Testis (tissue), 2 donors: ENCODE measurements at regions not wholly inside any gene's neighbourhood (a gene's known extent, or its start where the extent isn't known, plus 50 kb on each side); places are given as distances from the start of the nearest gene placed in this dataset.

Experiments
- DNase-seq: peaks from one replicate; pipeline ENCODE4 v3.0.0-alpha.2; 2019
- H3K27ac ChIP-seq, 2 donors: fragments of 200-600 bp; sonication (generic); one replicate each; pipeline ENCODE4 v1.5.1; 2019
- H3K27me3 ChIP-seq: fragments of 200-600 bp; sonication (generic); one replicate; pipeline ENCODE4 v1.5.1; 2019
- H3K36me3 ChIP-seq: fragments of 200-600 bp; sonication (generic); one replicate; pipeline ENCODE4 v1.5.1; 2017; ENCODE audit warnings: low read depth; ENCODE audit errors: missing control alignments
- H3K4me1 ChIP-seq: fragments of 200-600 bp; sonication (generic); one replicate; pipeline ENCODE4 v1.5.1; 2019
- H3K4me3 ChIP-seq, 2 donors: fragments of 200-600 bp; sonication (generic); one replicate each; pipeline ENCODE4 v1.5.1; 2017 to 2019
- H3K9me3 ChIP-seq: fragments of 200-600 bp; sonication (generic); one replicate; pipeline ENCODE4 v1.5.1; 2017
- CTCF ChIP-seq, 3 experiments: fragments of 450-650 bp in 2 of 3; fragments of 200-600 bp in 1 of 3; sonication (generic) in 1 of 3; IDR thresholded peaks; one replicate each; pipeline ENCODE4 v1.5.1; 2016 to 2019; ENCODE audit warnings: antibody characterized with exemption in 3 of 3, mild to moderate bottlenecking in 2 of 3, moderate library complexity in 1 of 3
- POLR2A ChIP-seq: fragments of 450-650 bp; IDR thresholded peaks from one replicate; pipeline ENCODE4 v1.6.1; 2017; ENCODE audit warnings: antibody characterized with exemption, mild to moderate bottlenecking, moderate library complexity
- WGBS, 2 donors: methylation state at CpG; one replicate each; pipeline ENCODE4 v1.1.5; 2018; 5-methylcytosine and 5-hydroxymethylcytosine counted together
- intact Hi-C: fragments of 100-400 bp; cut with DNase I; formaldehyde crosslinking; loops from one replicate; pipeline ENCODE4 v1.15.1; 2023; ENCODE audit warnings: low total_unique reads

GRCh38 chr9:103167530-103167929 is 172.4 kb downstream of the CYLC2 start:
- DNase-seq: no peak
- H3K4me1 ChIP-seq: no peaks in the 10 kb centered on the region
- no peaks in the 10 kb centered on the region for H3K36me3 ChIP-seq
- no peaks in the 10 kb centered on the region for H3K27me3 ChIP-seq
- H3K4me3 ChIP-seq: no peak overlapping the region
- intact Hi-C loops: no loop called here
- no peak overlapping the region for H3K27ac ChIP-seq
- no peaks in the 10 kb centered on the region for H3K9me3 ChIP-seq
- TF ChIP-seq CTCF (IDR thresholded peaks at IDR 0.05) (no peak), POLR2A (no peak)
- 91 to 92% methylated on average over 4 of the region's 4 CpGs for WGBS, 2 donors

GRCh38 chr9:103168254-103168653 is 173.1 kb downstream of the CYLC2 start:
- Histone ChIP-seq H3K4me1 (no peaks in the 10 kb centered on the region), H3K4me3 (no peak overlapping the region), H3K27me3 (no peaks in the 10 kb centered on the region), H3K36me3 (no peaks in the 10 kb centered on the region), H3K27ac (no peak overlapping the region), H3K9me3 (no peaks in the 10 kb centered on the region)
- TF ChIP-seq POLR2A: no peak
- no peak for TF ChIP-seq CTCF (IDR thresholded peaks at IDR 0.05)
- WGBS, 2 donors: 92 to 93% methylated on average over 1 of the region's 1 CpG
- no peak for DNase-seq
- intact Hi-C loops: no loop called here

GRCh38 chr9:103169798-103170197 is 174.7 kb downstream of the CYLC2 start:
- DNase-seq: no peak
- Histone ChIP-seq H3K36me3 (no peaks in the 10 kb centered on the region), H3K27ac (no peak overlapping the region), H3K27me3 (no peaks in the 10 kb centered on the region), H3K4me3 (no peak overlapping the region), H3K9me3 (no peaks in the 10 kb centered on the region), H3K4me1 (no peaks in the 10 kb centered on the region)
- intact Hi-C loops: no loop called here
- WGBS, 2 donors: 85 to 91% methylated on average over 1 of the region's 1 CpG
- TF ChIP-seq CTCF (IDR thresholded peaks at IDR 0.05): no peak
- no peak for TF ChIP-seq POLR2A

- H3K27ac ChIP-seq: no peak overlapping the region
- H3K4me1 ChIP-seq: peaks cover 14% of the 10 kb centered on the region
- 30 to 37% methylated on average over 6 of the region's 6 CpGs for WGBS, 2 donors
- H3K36me3 ChIP-seq: no peaks in the 10 kb centered on the region
- H3K27me3 ChIP-seq: no peaks in the 10 kb centered on the region
- TF ChIP-seq POLR2A: no peak
- TF ChIP-seq CTCF (IDR thresholded peaks at IDR 0.05): no peak
- peak; percentile 80 for DNase-seq
- no peak overlapping the region for H3K4me3 ChIP-seq
- intact Hi-C loops: no loop called here
- no peaks in the 10 kb centered on the region for H3K9me3 ChIP-seq
Observed at GRCh38 chr9:103183701-103184171, 188.6 kb downstream of the CYLC2 start.

- TF ChIP-seq CTCF (IDR thresholded peaks at IDR 0.05) (no peak), POLR2A (no peak)
- intact Hi-C loops: no loop called here
- WGBS, 2 donors: 50 to 54% methylated on average over 2 to 21 of the region's 22 CpGs
- Histone ChIP-seq H3K4me3 (peak overlapping the region in 1 of 2 donors; percentile 42), H3K4me1 (peaks cover 14% of the 10 kb centered on the region), H3K36me3 (no peaks in the 10 kb centered on the region), H3K27ac (no peak overlapping the region), H3K27me3 (no peaks in the 10 kb centered on the region), H3K9me3 (no peaks in the 10 kb centered on the region)
- no peak for DNase-seq
Observed at GRCh38 chr9:103186959-103187358, 191.8 kb downstream of the CYLC2 start.
